K562 (cell line): ENCODE measurements at regions not wholly inside any gene's neighbourhood (a gene's known extent, or its start where the extent isn't known, plus 50 kb on each side); places are given as distances from the start of the nearest gene placed in this dataset.
"Not testable (repeated sequence)": the region's sequence is repeated elsewhere in the genome, so short reads cannot be mapped to it uniquely, and the experiment has no call there.

Experiments used
- CTCF ChIP-seq, 3 experiments: IDR thresholded peaks in 2 of 3; conservative IDR thresholded peaks in 1 of 3; 2 replicates each; pipeline ENCODE4 v1.5.1; 2011 to 2012; ENCODE audit warnings: low read length in 3 of 3, mild to moderate bottlenecking in 3 of 3, control low read depth in 2 of 3, improper control_type of control experiment in 1 of 3, inconsistent platforms in 1 of 3, low read depth in 1 of 3, mixed read lengths in 1 of 3, moderate library complexity in 1 of 3; ENCODE audit not compliant: insufficient read depth in 2 of 3
- IRF1 ChIP-seq: sonication (generic); formaldehyde crosslinking; IDR thresholded peaks from 2 replicates; pipeline ENCODE4 v1.8.0; 2022; ENCODE audit warnings: missing genetic modification reagents, mild to moderate bottlenecking, borderline replicate concordance
- NFATC3 ChIP-seq: fragments of 450-650 bp; IDR thresholded peaks from 2 replicates; pipeline ENCODE4 v1.6.1; 2017; ENCODE audit warnings: mild to moderate bottlenecking
- NFIC ChIP-seq: fragments of 450-650 bp; IDR thresholded peaks from 2 replicates; pipeline ENCODE4 v1.6.1; 2017; ENCODE audit warnings: mild to moderate bottlenecking, inconsistent platforms
- NFRKB ChIP-seq: fragments of 450-650 bp; IDR thresholded peaks from 2 replicates; pipeline ENCODE4 v1.6.1; 2016; ENCODE audit warnings: low read depth
- NR3C1 ChIP-seq: sonication (generic); formaldehyde crosslinking; IDR thresholded peaks from 2 replicates; pipeline ENCODE4 v1.8.1; 2022; ENCODE audit warnings: missing genetic modification reagents
- POLR2A ChIP-seq: fragments of 450-650 bp; conservative IDR thresholded peaks from 2 replicates; pipeline ENCODE4 v1.6.1; 2016

GRCh38 chr4:60423573-60424184, 776.4 kb upstream of the ADGRL3 start:
- TF ChIP-seq NFATC3; NR3C1; IRF1 (CRISPR knock-in tag); POLR2A; CTCF (IDR thresholded peaks at IDR 0.05 in 2 of 3, conservative IDR thresholded peaks at IDR 0.05 in 1 of 3; ENCODE audit: insufficient read depth in 2 of 3, low read depth in 1 of 3, low read length in 3 of 3); NFRKB; NFIC: not testable (repeated sequence)
